GM20000 (cell line): ENCODE measurements at regions not wholly inside any gene's neighbourhood (a gene's known extent, or its start where the extent isn't known, plus 50 kb on each side); places are given as distances from the start of the nearest gene placed in this dataset.

Experiments
- DNase-seq: peaks from one replicate; pipeline ENCODE4 v3.0.0; 2012; ENCODE audit warnings: low spot score
- CTCF ChIP-seq: IDR thresholded peaks from 2 replicates; pipeline ENCODE4 v1.5.1; 2012; ENCODE audit warnings: mild to moderate bottlenecking, control low read depth; ENCODE audit errors: extremely low read depth, missing control alignments

- no peak for DNase-seq
- TF ChIP-seq CTCF, result no peak
These were observed 618.3 kb upstream of the AGTR1 start for GRCh38 chr3:148079370-148079769.

DNA sequence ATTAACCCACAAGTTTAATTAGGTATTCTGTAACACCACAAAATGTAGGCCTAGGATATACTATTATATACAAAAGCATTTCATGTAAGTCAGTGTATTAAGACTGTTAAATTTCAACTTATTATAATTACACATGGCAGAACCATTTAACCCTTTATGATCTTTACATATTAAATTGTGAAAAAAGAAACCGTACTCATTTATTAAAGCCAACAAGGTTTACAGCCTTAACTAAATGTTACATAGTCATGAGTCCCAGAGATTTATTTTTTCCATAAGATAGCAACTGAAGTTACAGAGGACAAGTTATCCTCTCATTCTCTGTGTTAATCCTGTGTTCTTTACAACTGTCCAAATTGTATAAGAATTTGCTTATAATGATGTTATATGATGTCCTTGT, 615.8 kb upstream of the AGTR1 start:
- TF ChIP-seq CTCF, result no peak
- DNase-seq, result no peak

GRCh38 chr3:148082506-148083280, 615.0 kb upstream of the AGTR1 start:
- no peak for DNase-seq
- TF ChIP-seq CTCF, result no peak

- TF ChIP-seq CTCF, result no peak
- DNase-seq, result no peak
These were observed 614.0 kb upstream of the AGTR1 start for GRCh38 chr3:148083526-148084182.

- peak; percentile 12 for DNase-seq
- TF ChIP-seq CTCF, result no peak
These were observed 612.8 kb upstream of the AGTR1 start for GRCh38 chr3:148084931-148085330.

GRCh38 chr3:148087601-148088371, 609.9 kb upstream of the AGTR1 start:
- DNase-seq, result no peak
- TF ChIP-seq CTCF, result no peak

- no peak for DNase-seq
- TF ChIP-seq CTCF, result no peak
These were observed 608.5 kb upstream of the AGTR1 start for GRCh38 chr3:148089171-148089570.
